HG02870 (cell line): ENCODE measurements at regions not wholly inside any gene's neighbourhood (a gene's known extent, or its start where the extent isn't known, plus 50 kb on each side); places are given as distances from the start of the nearest gene placed in this dataset.
A peak's percentile ranks its signal among the peaks of the same experiment; 100 is the strongest.
"Not testable (repeated sequence)": the region's sequence is repeated elsewhere in the genome, so short reads cannot be mapped to it uniquely, and the experiment has no call there.

Experiments used
- ATAC-seq: cut with Tn5 transposase; IDR thresholded peaks from one replicate; pipeline ENCODE4 v1.9.1; 2021; ENCODE audit warnings: mild to moderate bottlenecking, moderate library complexity; ENCODE audit not compliant: unreplicated experiment

- no peak for ATAC-seq
These were observed 52.5 kb downstream of the RHOB start for GRCh38 chr2:20499387-20499786.

GRCh38 chr2:20501974-20502373 is 55.1 kb downstream of the RHOB start:
- no peak for ATAC-seq

- ATAC-seq = not testable (repeated sequence)
These were observed 55.6 kb downstream of the RHOB start for GRCh38 chr2:20502496-20502895.

- no peak for ATAC-seq
These were observed 57.3 kb downstream of the RHOB start for GRCh38 chr2:20504174-20504573.

- ATAC-seq = no peak
These were observed 59.4 kb downstream of the RHOB start for GRCh38 chr2:20506201-20506685.

- ATAC-seq = peak; percentile 97
These were observed 60.4 kb downstream of the RHOB start for GRCh38 chr2:20507166-20507692.

- ATAC-seq = no peak
These were observed 60.8 kb downstream of the RHOB start for GRCh38 chr2:20507711-20508110.

- no peak for ATAC-seq
These were observed 62.5 kb downstream of the RHOB start for GRCh38 chr2:20509301-20509769.

GRCh38 chr2:20509770-20510490 is 63.1 kb downstream of the RHOB start:
- ATAC-seq = peak; percentile 33

GRCh38 chr2:20511130-20511529 is 64.3 kb downstream of the RHOB start:
- no peak for ATAC-seq

GRCh38 chr2:20512061-20512605 is 65.3 kb downstream of the RHOB start:
- no peak for ATAC-seq

- ATAC-seq = no peak
These were observed 67.1 kb downstream of the RHOB start for GRCh38 chr2:20513946-20514345.

GRCh38 chr2:20514596-20515269 is 67.9 kb downstream of the RHOB start:
- no peak for ATAC-seq

GRCh38 chr2:20515290-20516220 is 68.7 kb downstream of the RHOB start:
- no peak for ATAC-seq

- no peak for ATAC-seq
These were observed 69.4 kb downstream of the RHOB start for GRCh38 chr2:20516291-20516645.

GRCh38 chr2:20516646-20517341 is 69.9 kb downstream of the RHOB start:
- peak; percentile 91 for ATAC-seq

GRCh38 chr2:20519309-20519708 is 72.4 kb downstream of the RHOB start:
- no peak for ATAC-seq

- ATAC-seq = no peak
These were observed 73.3 kb downstream of the RHOB start for GRCh38 chr2:20520128-20520527.

- no peak for ATAC-seq
These were observed 74.3 kb downstream of the RHOB start for GRCh38 chr2:20521193-20521592.

GRCh38 chr2:20521682-20522189 is 74.9 kb downstream of the RHOB start:
- no peak for ATAC-seq
